CD14-positive monocyte (primary cell): ENCODE measurements at regions not wholly inside any gene's neighbourhood (a gene's known extent, or its start where the extent isn't known, plus 50 kb on each side); places are given as distances from the start of the nearest gene placed in this dataset.

ENCODE experiments used
- DNase-seq, 3 donors: peaks; one replicate each; pipeline ENCODE4 v3.0.0-alpha.2; 2011 to 2022
- H2AFZ ChIP-seq: 2 replicates; pipeline ENCODE4 v1.6.0; 2012; ENCODE audit warnings: mild to moderate bottlenecking, low read depth, low read length, inconsistent platforms; ENCODE audit not compliant: insufficient read depth, poor library complexity, severe bottlenecking
- H3K27ac ChIP-seq, 2 donors: 1 replicate in 1 of 2; 2 replicates in 1 of 2; pipeline ENCODE4 v1.5.1; 2012 to 2013; ENCODE audit warnings: low read length in 2 of 2, control low read depth in 1 of 2, inconsistent platforms in 1 of 2, low read depth in 1 of 2, mild to moderate bottlenecking in 1 of 2
- H3K27me3 ChIP-seq, 2 donors: one replicate each; pipeline versions ENCODE4 v1.6.0 to v1.6.1; 2011 to 2013; ENCODE audit warnings: low read length in 2 of 2; ENCODE audit not compliant: control insufficient read depth in 2 of 2, insufficient read depth in 2 of 2
- H3K36me3 ChIP-seq, 2 donors: replicated peaks in 1 of 2; 1 replicate in 1 of 2; 2 replicates in 1 of 2; pipeline versions ENCODE4 v1.5.1 to v1.6.1; 2012 to 2013; ENCODE audit warnings: low read length in 2 of 2, control low read depth in 1 of 2, inconsistent platforms in 1 of 2, mild to moderate bottlenecking in 1 of 2; ENCODE audit not compliant: insufficient read depth in 2 of 2, control insufficient read depth in 1 of 2
- H3K4me1 ChIP-seq, 2 donors: 1 replicate in 1 of 2; 2 replicates in 1 of 2; pipeline versions ENCODE4 v1.5.1 to v1.6.1; 2012 to 2013; ENCODE audit warnings: low read length in 2 of 2, control low read depth in 1 of 2, inconsistent platforms in 1 of 2, mild to moderate bottlenecking in 1 of 2, moderate library complexity in 1 of 2; ENCODE audit not compliant: insufficient read depth in 2 of 2, control insufficient read depth in 1 of 2
- H3K4me2 ChIP-seq: replicated peaks from 2 replicates; pipeline ENCODE3; 2012; ENCODE audit warnings: low read length, moderate library complexity, mild to moderate bottlenecking; ENCODE audit not compliant: poor library complexity, severe bottlenecking; ENCODE audit errors: extremely low read depth
- H3K4me3 ChIP-seq, 3 experiments: fragments of 200-600 bp in 1 of 3; sonication (generic) in 1 of 3; replicated peaks in 1 of 3; 1 replicate in 2 of 3; 2 replicates in 1 of 3; pipeline ENCODE4 v1.5.1; 2011 to 2013; ENCODE audit warnings: low read length in 3 of 3, mild to moderate bottlenecking in 3 of 3, control low read depth in 2 of 3, low read depth in 2 of 3, inconsistent platforms in 1 of 3, moderate library complexity in 1 of 3
- H3K79me2 ChIP-seq: 2 replicates; pipeline ENCODE4 v1.6.0; 2012; ENCODE audit warnings: mild to moderate bottlenecking, control low read depth, inconsistent platforms, low read length, moderate library complexity; ENCODE audit not compliant: insufficient read depth
- H3K9ac ChIP-seq: 2 replicates; pipeline ENCODE4 v1.6.0; 2017; ENCODE audit warnings: low read length, mild to moderate bottlenecking; ENCODE audit not compliant: insufficient read depth, poor library complexity, severe bottlenecking
- H3K9me3 ChIP-seq, 2 donors: replicated peaks in 1 of 2; 1 replicate in 1 of 2; 2 replicates in 1 of 2; pipeline versions ENCODE4 v1.5.1 to v1.6.1; 2012 to 2013; ENCODE audit warnings: low read length in 2 of 2, control low read depth in 1 of 2; ENCODE audit not compliant: control insufficient read depth in 1 of 2, insufficient read depth in 1 of 2
- H4K20me1 ChIP-seq: 2 replicates; pipeline ENCODE4 v1.6.0; 2012; ENCODE audit warnings: mild to moderate bottlenecking, low read length, control low read depth, moderate library complexity; ENCODE audit not compliant: insufficient read depth
- H3K27ac Mint-ChIP-seq, 7 donors: one replicate each; pipeline ENCODE4 v1.8.0; 2020; ENCODE audit warnings: mild to moderate bottlenecking in 7 of 7, mixed read lengths in 7 of 7, moderate library complexity in 6 of 7, inconsistent platforms in 2 of 7
- H3K27me3 Mint-ChIP-seq, 3 donors: one replicate each; pipeline ENCODE4 v1.8.0; 2021 to 2022; ENCODE audit warnings: low read depth in 3 of 3, mild to moderate bottlenecking in 3 of 3, mixed read lengths in 3 of 3, moderate library complexity in 3 of 3, inconsistent platforms in 1 of 3
- H3K36me3 Mint-ChIP-seq, 2 donors: one replicate each; pipeline ENCODE4 v1.8.0; 2020; ENCODE audit warnings: mixed read lengths in 2 of 2, inconsistent platforms in 1 of 2, mild to moderate bottlenecking in 1 of 2
- H3K4me1 Mint-ChIP-seq: one replicate; pipeline ENCODE4 v1.8.0; 2020; ENCODE audit warnings: mild to moderate bottlenecking, mixed read lengths
- H3K4me3 Mint-ChIP-seq, 2 donors: one replicate each; pipeline ENCODE4 v1.8.0; 2020; ENCODE audit warnings: mild to moderate bottlenecking in 2 of 2, mixed read lengths in 2 of 2, moderate library complexity in 1 of 2
- H3K9me3 Mint-ChIP-seq, 7 donors: one replicate each; pipeline ENCODE4 v1.8.0; 2020 to 2022; ENCODE audit warnings: mixed read lengths in 7 of 7, mild to moderate bottlenecking in 6 of 7, moderate library complexity in 6 of 7, inconsistent platforms in 2 of 7
- CTCF ChIP-seq: fragments of 200-600 bp; IDR thresholded peaks from one replicate; pipeline ENCODE4 v1.8.0; 2022; ENCODE audit warnings: antibody characterized with exemption, mild to moderate bottlenecking
- WGBS: methylation state at CpG from one replicate; pipeline ENCODE4 v1.1.5; 2013; ENCODE audit warnings: missing lambda C conversion rate; ENCODE audit not compliant: insufficient coverage; 5-methylcytosine and 5-hydroxymethylcytosine counted together
- intact Hi-C, 2 donors: fragments of 100-400 bp; cut with micrococcal nuclease; formaldehyde crosslinking; loops; one replicate each; pipeline versions ENCODE4 v1.15.0 to v1.15.1; 2023

- no peaks in the 10 kb centered on the region for H3K9me3 Mint-ChIP-seq
- intact Hi-C loops: loop anchor here (5.0 kb wide), 1 partner anchor 56 kb away; no protein-coding TSS in a partner anchor
- H3K27me3 Mint-ChIP-seq: peaks cover 1 to 7% (median 2%) of the 10 kb centered on the region in 3 donors
- Histone ChIP-seq H3K27me3 (no peaks in the 10 kb centered on the region), H3K79me2 (no peaks in the 10 kb centered on the region), H3K9ac (no peak overlapping the region), H3K9me3 (no peaks in the 10 kb centered on the region), H4K20me1 (no peaks in the 10 kb centered on the region), H3K4me1 (peaks cover 10% of the 10 kb centered on the region in 2 donors), H3K4me3 (no peak overlapping the region), H3K36me3 (no peaks in the 10 kb centered on the region), H2AFZ (no peak overlapping the region), H3K27ac (no peak overlapping the region), H3K4me2 (no peak overlapping the region)
- H3K36me3 Mint-ChIP-seq: no peaks in the 10 kb centered on the region
- H3K27ac Mint-ChIP-seq: no peak overlapping the region
- no peak for DNase-seq
- WGBS: 89% methylated on average over 4 of the region's 9 CpGs
- peaks cover 13% of the 10 kb centered on the region for H3K4me1 Mint-ChIP-seq
- no peak overlapping the region for H3K4me3 Mint-ChIP-seq
- TF ChIP-seq CTCF: no peak
These were observed 56.9 kb upstream of the MYL10 start for GRCh38 chr7:101686030-101686429.

DNA sequence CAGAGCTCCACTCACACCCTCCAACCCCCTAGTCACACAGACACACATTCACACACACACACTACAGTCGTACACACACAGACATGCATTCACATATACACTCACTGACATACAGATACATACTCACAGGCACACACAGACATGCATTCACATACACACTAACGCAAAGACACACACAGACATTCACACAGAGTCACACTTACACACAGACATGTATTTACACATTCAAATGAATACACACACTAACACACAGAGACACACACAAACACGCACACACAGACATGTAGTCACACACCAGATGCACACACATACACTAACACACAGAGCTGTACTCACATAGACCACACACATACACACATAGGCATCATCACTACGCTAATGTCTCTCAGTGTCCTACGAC, 58.0 kb upstream of the MYL10 start:
- H3K27ac ChIP-seq: no peak overlapping the region
- no peak for TF ChIP-seq CTCF
- intact Hi-C loops: loop anchor here (5.0 kb wide), 1 partner anchor 55 kb away; no protein-coding TSS in a partner anchor

More for the DNA sequence above, 58.0 kb upstream of the MYL10 start:
- Histone ChIP-seq H3K4me3 (no peak overlapping the region), H3K36me3 (no peaks in the 10 kb centered on the region), H4K20me1 (no peaks in the 10 kb centered on the region), H3K4me1 (peaks cover 16 to 20% of the 10 kb centered on the region in 2 donors), H3K27me3 (no peaks in the 10 kb centered on the region), H2AFZ (no peak overlapping the region), H3K9ac (no peak overlapping the region), H3K4me2 (no peak overlapping the region), H3K9me3 (no peaks in the 10 kb centered on the region), H3K79me2 (no peaks in the 10 kb centered on the region)
- peaks cover 0 to 7% (median 2%) of the 10 kb centered on the region in 3 donors for H3K27me3 Mint-ChIP-seq
- H3K27ac Mint-ChIP-seq: peak overlapping the region in 1 of 7 donors; percentile 1
- no peaks in the 10 kb centered on the region for H3K36me3 Mint-ChIP-seq
- peaks cover 19% of the 10 kb centered on the region for H3K4me1 Mint-ChIP-seq
- no peak overlapping the region for H3K4me3 Mint-ChIP-seq
- 71% methylated on average over 5 of the region's 5 CpGs for WGBS
- H3K9me3 Mint-ChIP-seq: peaks cover 0 to 2% (median 0%) of the 10 kb centered on the region in 7 donors
- DNase-seq: no peak
